ENCODE measurements at regions not wholly inside any gene's neighbourhood (a gene's known extent, or its start where the extent isn't known, plus 50 kb on each side); places are given as distances from the start of the nearest gene placed in this dataset.

GRCh38 chrX:95885074-95885473 lies 799.6 kb upstream of the DIAPH2 start:
- TF ChIP-seq, protein P1, sequence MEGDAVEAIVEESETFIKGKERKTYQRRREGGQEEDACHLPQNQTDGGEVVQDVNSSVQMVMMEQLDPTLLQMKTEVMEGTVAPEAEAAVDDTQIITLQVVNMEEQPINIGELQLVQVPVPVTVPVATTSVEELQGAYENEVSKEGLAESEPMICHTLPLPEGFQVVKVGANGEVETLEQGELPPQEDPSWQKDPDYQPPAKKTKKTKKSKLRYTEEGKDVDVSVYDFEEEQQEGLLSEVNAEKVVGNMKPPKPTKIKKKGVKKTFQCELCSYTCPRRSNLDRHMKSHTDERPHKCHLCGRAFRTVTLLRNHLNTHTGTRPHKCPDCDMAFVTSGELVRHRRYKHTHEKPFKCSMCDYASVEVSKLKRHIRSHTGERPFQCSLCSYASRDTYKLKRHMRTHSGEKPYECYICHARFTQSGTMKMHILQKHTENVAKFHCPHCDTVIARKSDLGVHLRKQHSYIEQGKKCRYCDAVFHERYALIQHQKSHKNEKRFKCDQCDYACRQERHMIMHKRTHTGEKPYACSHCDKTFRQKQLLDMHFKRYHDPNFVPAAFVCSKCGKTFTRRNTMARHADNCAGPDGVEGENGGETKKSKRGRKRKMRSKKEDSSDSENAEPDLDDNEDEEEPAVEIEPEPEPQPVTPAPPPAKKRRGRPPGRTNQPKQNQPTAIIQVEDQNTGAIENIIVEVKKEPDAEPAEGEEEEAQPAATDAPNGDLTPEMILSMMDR (IDR thresholded peaks at IDR 0.05): no peak
- TF ChIP-seq POLR2A (IDR thresholded peaks at IDR 0.05): no peak
